ENCODE measurements at regions not wholly inside any gene's neighbourhood (a gene's known extent, or its start where the extent isn't known, plus 50 kb on each side); places are given as distances from the start of the nearest gene placed in this dataset.

- H4K20me1 ChIP-seq (ENCODE audit: low read depth, low read length), result no peaks in the 10 kb centered on the region
- no peaks in the 10 kb centered on the region for H3K9me3 ChIP-seq (ENCODE audit: insufficient read depth, low read length)
- no peaks in the 10 kb centered on the region for H3K36me3 ChIP-seq (ENCODE audit: low read length)
- no peak overlapping the region for H3K4me2 ChIP-seq (ENCODE audit: low read depth, low read length, poor library complexity, severe bottlenecking)
- H3K27ac ChIP-seq (ENCODE audit: low read depth, low read length), result no peak overlapping the region
- no peak overlapping the region for H2AFZ ChIP-seq (ENCODE audit: low read depth, low read length, severe bottlenecking)
- H3F3A ChIP-seq (ENCODE audit: insufficient read depth), result no peaks in the 10 kb centered on the region
- H3K27me3 ChIP-seq (ENCODE audit: low read length), result no peaks in the 10 kb centered on the region
- no peaks in the 10 kb centered on the region for H3K9me2 ChIP-seq (replicated peaks; ENCODE audit: insufficient read depth, low read length)
- H3K9ac ChIP-seq (ENCODE audit: low read length), result no peak overlapping the region
- TF ChIP-seq EZH2phosphoT487 (conservative IDR thresholded peaks at IDR 0.05; ENCODE audit: low read length) (no peak), CTCF (IDR thresholded peaks at IDR 0.05; ENCODE audit: insufficient read depth, low read length, poor library complexity, severe bottlenecking) (no peak)
- H3K4me3 ChIP-seq (ENCODE audit: insufficient read depth, low read length, poor library complexity, severe bottlenecking), result no peak overlapping the region
- H3K79me2 ChIP-seq (ENCODE audit: insufficient read depth, low read length), result no peaks in the 10 kb centered on the region
These were observed 215.3 kb upstream of the FOXA2 start for GRCh38 chr20:22799687-22800086.

DNA sequence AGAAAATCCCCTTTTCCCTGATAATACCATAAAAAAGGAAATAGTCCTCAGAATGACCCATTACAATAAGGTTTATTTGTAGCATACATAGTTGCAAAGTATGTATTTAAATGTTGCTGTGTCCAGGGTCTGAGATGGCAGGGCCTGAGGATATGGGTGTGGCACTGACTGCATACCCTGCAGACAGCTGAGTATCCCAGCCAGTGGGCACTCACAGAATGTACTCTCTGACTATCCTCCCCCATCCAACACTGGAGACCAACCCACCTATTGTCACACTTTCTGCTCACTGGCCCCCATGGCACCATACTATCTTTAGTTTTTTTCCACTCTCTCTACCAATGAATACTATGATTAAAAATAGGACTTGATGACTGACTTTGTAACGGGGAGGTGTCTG lies 215.8 kb upstream of the FOXA2 start:
- Histone ChIP-seq H3K4me2 (ENCODE audit: low read depth, low read length, poor library complexity, severe bottlenecking) (no peak overlapping the region), H3K9ac (ENCODE audit: low read length) (no peak overlapping the region), H3K79me2 (ENCODE audit: insufficient read depth, low read length) (no peaks in the 10 kb centered on the region), H4K20me1 (ENCODE audit: low read depth, low read length) (no peaks in the 10 kb centered on the region), H3F3A (ENCODE audit: insufficient read depth) (no peaks in the 10 kb centered on the region), H3K4me3 (ENCODE audit: insufficient read depth, low read length, poor library complexity, severe bottlenecking) (no peak overlapping the region), H3K9me2 (replicated peaks; ENCODE audit: insufficient read depth, low read length) (no peaks in the 10 kb centered on the region), H3K27ac (ENCODE audit: low read depth, low read length) (no peak overlapping the region), H2AFZ (ENCODE audit: low read depth, low read length, severe bottlenecking) (no peak overlapping the region), H3K9me3 (ENCODE audit: insufficient read depth, low read length) (no peaks in the 10 kb centered on the region), H3K27me3 (ENCODE audit: low read length) (no peaks in the 10 kb centered on the region), H3K36me3 (ENCODE audit: low read length) (no peaks in the 10 kb centered on the region)
- TF ChIP-seq EZH2phosphoT487 (conservative IDR thresholded peaks at IDR 0.05; ENCODE audit: low read length) (no peak), CTCF (IDR thresholded peaks at IDR 0.05; ENCODE audit: insufficient read depth, low read length, poor library complexity, severe bottlenecking) (no peak)

- no peaks in the 10 kb centered on the region for H4K20me1 ChIP-seq (ENCODE audit: low read depth, low read length)
- H3K27ac ChIP-seq (ENCODE audit: low read depth, low read length), result no peak overlapping the region
- H3K27me3 ChIP-seq (ENCODE audit: low read length), result no peaks in the 10 kb centered on the region
- no peaks in the 10 kb centered on the region for H3F3A ChIP-seq (ENCODE audit: insufficient read depth)
- H3K79me2 ChIP-seq (ENCODE audit: insufficient read depth, low read length), result no peaks in the 10 kb centered on the region
- H3K36me3 ChIP-seq (ENCODE audit: low read length), result no peaks in the 10 kb centered on the region
- no peak overlapping the region for H3K9ac ChIP-seq (ENCODE audit: low read length)
- no peaks in the 10 kb centered on the region for H3K9me3 ChIP-seq (ENCODE audit: insufficient read depth, low read length)
- H2AFZ ChIP-seq (ENCODE audit: low read depth, low read length, severe bottlenecking), result no peak overlapping the region
- H3K4me2 ChIP-seq (ENCODE audit: low read depth, low read length, poor library complexity, severe bottlenecking), result no peak overlapping the region
- H3K4me3 ChIP-seq (ENCODE audit: insufficient read depth, low read length, poor library complexity, severe bottlenecking), result no peak overlapping the region
- TF ChIP-seq EZH2phosphoT487 (conservative IDR thresholded peaks at IDR 0.05; ENCODE audit: low read length) (no peak), CTCF (IDR thresholded peaks at IDR 0.05; ENCODE audit: insufficient read depth, low read length, poor library complexity, severe bottlenecking) (no peak)
- H3K9me2 ChIP-seq (replicated peaks; ENCODE audit: insufficient read depth, low read length), result no peaks in the 10 kb centered on the region
These were observed 217.2 kb upstream of the FOXA2 start for GRCh38 chr20:22801528-22801927.

DNA sequence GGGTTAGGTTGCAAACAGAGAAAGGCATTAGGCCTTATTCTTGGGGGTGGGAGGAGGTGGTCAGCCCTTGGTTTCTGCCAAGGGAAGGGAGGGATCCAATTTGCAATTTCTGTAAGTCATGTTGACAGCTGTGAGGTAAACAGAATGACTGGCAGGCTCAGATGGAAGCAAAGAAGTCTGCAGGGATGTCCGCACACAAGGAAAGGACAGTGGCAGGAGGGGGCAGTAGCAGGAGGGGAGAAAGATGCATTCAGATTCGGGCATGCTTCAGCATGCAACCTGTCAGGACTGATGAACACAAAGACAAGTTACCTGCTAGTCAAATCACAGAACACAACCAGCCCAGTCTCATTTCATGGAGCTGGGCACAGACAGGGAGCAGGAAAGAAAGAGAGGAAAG lies 217.9 kb upstream of the FOXA2 start:
- H3K9ac ChIP-seq (ENCODE audit: low read length), result no peak overlapping the region
- H3K27me3 ChIP-seq (ENCODE audit: low read length), result no peaks in the 10 kb centered on the region
- no peak overlapping the region for H3K4me2 ChIP-seq (ENCODE audit: low read depth, low read length, poor library complexity, severe bottlenecking)
- TF ChIP-seq CTCF (IDR thresholded peaks at IDR 0.05; ENCODE audit: insufficient read depth, low read length, poor library complexity, severe bottlenecking) (no peak), EZH2phosphoT487 (conservative IDR thresholded peaks at IDR 0.05; ENCODE audit: low read length) (no peak)
- no peaks in the 10 kb centered on the region for H3K9me2 ChIP-seq (replicated peaks; ENCODE audit: insufficient read depth, low read length)
- no peaks in the 10 kb centered on the region for H3K79me2 ChIP-seq (ENCODE audit: insufficient read depth, low read length)
- no peak overlapping the region for H3K4me3 ChIP-seq (ENCODE audit: insufficient read depth, low read length, poor library complexity, severe bottlenecking)
- no peaks in the 10 kb centered on the region for H3F3A ChIP-seq (ENCODE audit: insufficient read depth)
- no peaks in the 10 kb centered on the region for H3K36me3 ChIP-seq (ENCODE audit: low read length)
- no peak overlapping the region for H3K27ac ChIP-seq (ENCODE audit: low read depth, low read length)
- H4K20me1 ChIP-seq (ENCODE audit: low read depth, low read length), result no peaks in the 10 kb centered on the region
- H3K9me3 ChIP-seq (ENCODE audit: insufficient read depth, low read length), result no peaks in the 10 kb centered on the region
- H2AFZ ChIP-seq (ENCODE audit: low read depth, low read length, severe bottlenecking), result no peak overlapping the region

Measured in SU-DHL-6 (cell line).